NT2/D1 (cell line): ENCODE measurements at regions not wholly inside any gene's neighbourhood (a gene's known extent, or its start where the extent isn't known, plus 50 kb on each side); places are given as distances from the start of the nearest gene placed in this dataset.

ENCODE experiments used
- DNase-seq: peaks from one replicate; pipeline ENCODE4 v3.0.0-alpha.2; 2011; ENCODE audit warnings: low read depth, low spot score
- H3K27me3 ChIP-seq: 2 replicates; pipeline ENCODE4 v1.6.0; 2011; ENCODE audit warnings: mild to moderate bottlenecking; ENCODE audit not compliant: insufficient read length, insufficient read depth
- H3K36me3 ChIP-seq: 2 replicates; pipeline ENCODE4 v1.6.1; 2011; ENCODE audit warnings: mild to moderate bottlenecking, low read length, mixed read lengths; ENCODE audit not compliant: insufficient read depth, insufficient read length
- H3K4me1 ChIP-seq: 2 replicates; pipeline ENCODE4 v1.5.1; 2011; ENCODE audit not compliant: insufficient read depth, insufficient read length
- H3K4me3 ChIP-seq: 2 replicates; pipeline ENCODE4 v1.5.1; 2011; ENCODE audit warnings: low read depth; ENCODE audit not compliant: insufficient read length
- H3K9ac ChIP-seq: 2 replicates; pipeline ENCODE4 v1.6.0; 2011; ENCODE audit warnings: low read depth; ENCODE audit not compliant: insufficient read length
- H3K9me3 ChIP-seq: 2 replicates; pipeline ENCODE4 v1.5.1; 2011; ENCODE audit warnings: mild to moderate bottlenecking, low read length; ENCODE audit not compliant: insufficient read depth
- SUZ12 ChIP-seq: IDR thresholded peaks from 2 replicates; pipeline ENCODE4 v1.6.1; 2011; ENCODE audit not compliant: insufficient read length, insufficient read depth; ENCODE audit errors: extremely low read depth
- YY1 ChIP-seq: IDR thresholded peaks from 2 replicates; pipeline ENCODE4 v1.6.1; 2011; ENCODE audit not compliant: insufficient read length, insufficient read depth
- ZNF274 ChIP-seq: IDR thresholded peaks from 2 replicates; pipeline ENCODE4 v1.6.1; 2011; ENCODE audit warnings: mild to moderate bottlenecking, low read depth, low read length

DNA sequence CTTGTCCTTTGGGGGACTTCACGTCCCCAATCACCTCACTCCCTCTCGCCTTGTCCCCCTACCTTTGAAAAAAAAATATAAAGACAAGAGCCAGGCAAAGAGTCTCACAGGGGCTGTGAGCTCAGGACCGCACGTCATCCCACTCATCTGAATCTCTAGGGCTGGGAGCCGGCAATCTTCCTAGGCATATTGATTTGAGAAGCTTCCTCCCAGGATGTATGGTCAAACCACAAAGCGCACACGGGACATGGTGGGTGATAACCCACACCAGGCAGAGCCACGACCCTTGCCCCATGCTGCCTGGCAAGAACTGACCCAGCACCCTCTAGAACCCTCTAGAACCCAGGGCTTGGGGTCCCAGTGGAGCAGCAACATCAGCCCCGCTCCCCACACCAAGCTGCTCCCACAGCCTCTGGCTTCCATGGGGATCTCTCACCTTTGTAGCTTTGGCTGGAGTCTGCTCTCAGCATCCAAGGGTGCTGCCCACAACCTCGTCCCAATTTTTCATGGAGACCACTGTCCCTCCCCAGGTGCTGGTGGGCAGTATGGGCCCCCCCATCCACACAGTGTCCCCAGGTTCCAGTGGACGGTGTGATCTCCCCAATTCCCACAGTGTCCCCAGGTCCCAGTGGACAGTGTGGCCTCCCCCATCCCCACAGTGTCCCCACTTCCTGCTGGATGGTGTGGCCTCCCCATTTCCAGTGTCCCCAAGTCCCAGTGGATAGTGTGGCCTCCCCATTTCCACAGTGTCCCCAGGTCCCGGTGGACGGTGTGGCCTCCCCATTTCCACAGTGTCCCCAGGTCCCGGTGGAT, 85.2 kb upstream of the FGF3 start:
- Histone ChIP-seq H3K4me3 (no peak overlapping the region), H3K4me1 (peaks cover 4% of the 10 kb centered on the region), H3K9ac (no peak overlapping the region), H3K27me3 (no peaks in the 10 kb centered on the region), H3K9me3 (no peaks in the 10 kb centered on the region), H3K36me3 (no peaks in the 10 kb centered on the region)
- DNase-seq, result no peak
- TF ChIP-seq ZNF274 (no peak), YY1 (no peak), SUZ12 (no peak)

DNA sequence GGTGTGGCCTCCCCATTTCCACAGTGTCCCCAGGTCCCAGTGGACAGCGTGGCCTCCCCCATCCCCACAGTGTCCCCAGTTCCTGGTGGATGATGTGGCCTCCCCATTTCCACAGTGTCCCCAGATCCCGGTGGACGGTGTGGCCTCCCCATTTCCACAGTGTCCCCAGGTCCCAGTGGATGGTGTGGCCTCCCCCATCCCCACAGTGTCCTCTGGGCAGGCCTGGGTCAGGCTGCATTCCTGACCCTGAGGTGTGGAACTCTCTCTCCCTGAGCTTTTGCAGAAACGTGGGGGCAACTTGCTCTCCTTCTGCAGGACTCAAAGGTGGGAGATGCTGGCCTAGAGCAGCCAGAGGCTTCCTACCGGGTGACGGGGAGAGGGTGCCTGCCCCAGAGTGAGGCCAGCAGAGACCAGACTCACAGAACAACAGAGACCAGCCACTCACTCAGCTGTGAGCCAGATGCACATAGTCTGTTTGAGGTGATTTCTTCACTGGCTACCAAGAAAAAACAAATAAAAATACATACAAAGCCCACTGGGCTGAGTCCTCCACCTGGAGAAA, 85.8 kb upstream of the FGF3 start:
- TF ChIP-seq SUZ12, result no peak
- no peak for TF ChIP-seq ZNF274
- no peak for TF ChIP-seq YY1
- no peak overlapping the region for H3K4me3 ChIP-seq

DNA sequence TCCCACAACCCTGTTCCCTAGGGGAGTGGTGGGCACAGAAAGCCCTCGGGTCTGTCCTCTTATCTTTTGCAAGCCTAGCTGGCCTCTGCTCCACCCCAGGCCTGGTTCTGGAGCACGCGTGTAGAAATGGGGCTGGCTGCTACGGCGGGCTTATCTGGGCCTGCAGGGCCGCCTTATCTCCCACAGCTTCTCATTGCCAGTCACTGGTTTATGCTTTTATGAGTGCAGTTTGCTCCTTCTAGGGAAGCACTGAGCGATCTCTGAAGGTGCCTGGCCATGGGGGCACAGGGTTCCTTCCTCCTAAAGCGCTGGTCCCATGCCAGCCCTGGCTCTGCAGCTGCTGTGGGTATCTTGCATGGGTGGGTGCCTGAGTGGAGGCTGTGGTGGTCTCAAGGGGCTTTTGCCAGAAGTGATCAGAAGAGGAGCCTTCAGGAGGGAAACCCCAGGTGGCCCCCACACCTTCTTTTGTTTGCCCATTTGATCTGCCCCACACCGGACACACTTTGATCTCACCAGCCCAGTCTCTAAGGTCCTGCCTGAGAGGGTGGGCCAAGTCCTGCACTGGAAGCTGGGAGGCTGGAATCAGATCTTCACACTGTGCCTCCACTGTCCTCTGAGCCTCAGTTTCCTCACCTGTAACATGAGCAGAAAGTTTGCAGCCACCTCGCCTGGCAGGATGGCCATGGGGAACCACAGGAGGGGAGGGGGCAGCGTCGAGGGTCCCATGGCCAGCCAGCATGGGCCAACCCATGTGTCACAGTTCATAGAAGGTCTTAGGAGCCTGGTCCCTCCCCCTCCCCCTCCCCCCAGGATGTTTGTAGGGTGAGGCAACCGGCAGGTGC, 86.6 kb upstream of the FGF3 start:
- DNase-seq, result no peak
- TF ChIP-seq ZNF274 (no peak), YY1 (no peak), SUZ12 (no peak)
- Histone ChIP-seq H3K4me3 (no peak overlapping the region), H3K9me3 (no peaks in the 10 kb centered on the region), H3K9ac (no peak overlapping the region), H3K4me1 (peaks cover 10% of the 10 kb centered on the region), H3K36me3 (no peaks in the 10 kb centered on the region), H3K27me3 (no peaks in the 10 kb centered on the region)

More for the DNA sequence above, 85.8 kb upstream of the FGF3 start:
- Histone ChIP-seq H3K4me1 (peaks cover 10% of the 10 kb centered on the region), H3K9me3 (no peaks in the 10 kb centered on the region), H3K27me3 (no peaks in the 10 kb centered on the region), H3K9ac (no peak overlapping the region), H3K36me3 (no peaks in the 10 kb centered on the region)
- DNase-seq, result no peak

DNA sequence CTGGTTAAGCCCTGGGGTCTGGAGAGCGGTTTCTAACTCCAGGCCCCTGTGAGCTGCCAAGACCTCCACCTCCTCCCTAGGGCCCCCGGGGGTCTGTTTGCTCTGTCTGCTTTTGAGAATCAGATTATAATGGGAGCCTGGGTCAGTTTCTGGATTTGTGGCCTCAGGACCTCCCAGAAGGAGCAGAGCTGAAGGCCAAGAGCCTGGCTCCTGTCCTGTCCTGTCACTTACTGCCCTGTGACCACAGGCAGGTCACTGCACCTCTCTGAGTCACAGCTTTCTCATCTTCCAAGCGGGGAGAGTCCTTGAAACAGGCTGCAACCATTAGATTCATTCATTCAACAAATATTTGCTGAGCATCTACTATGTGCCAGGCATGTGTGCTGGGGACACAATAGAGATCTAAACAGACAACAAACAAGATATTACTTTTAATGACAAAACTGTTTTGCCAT, 87.3 kb upstream of the FGF3 start:
- no peaks in the 10 kb centered on the region for H3K36me3 ChIP-seq
- DNase-seq, result no peak
- TF ChIP-seq ZNF274 (no peak), SUZ12 (no peak), YY1 (no peak)
- H3K27me3 ChIP-seq, result no peaks in the 10 kb centered on the region
- H3K9ac ChIP-seq, result no peak overlapping the region
- H3K4me1 ChIP-seq, result peaks cover 10% of the 10 kb centered on the region
- no peak overlapping the region for H3K4me3 ChIP-seq
- H3K9me3 ChIP-seq, result no peaks in the 10 kb centered on the region

DNA sequence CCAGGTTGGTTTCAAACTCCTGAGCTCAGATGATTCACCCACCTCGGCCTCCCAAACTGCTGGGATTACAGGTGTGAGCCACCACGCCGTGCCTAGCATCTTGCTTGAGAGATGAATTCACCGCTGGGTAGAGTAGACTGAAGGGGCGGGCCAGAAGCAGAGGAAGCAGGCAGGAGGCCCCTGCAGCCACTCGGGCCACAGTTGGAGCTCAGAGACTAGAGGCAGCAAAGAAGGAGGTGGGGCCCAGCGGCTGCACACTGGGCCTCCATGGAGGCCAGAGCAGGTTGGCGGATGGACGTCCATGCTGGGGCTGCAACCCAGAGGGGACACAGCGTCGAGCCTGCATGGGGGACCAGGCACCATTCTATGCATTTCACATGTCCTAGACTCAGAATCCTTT, 88.4 kb upstream of the FGF3 start:
- Histone ChIP-seq H3K4me3 (no peak overlapping the region), H3K4me1 (peaks cover 10% of the 10 kb centered on the region), H3K9ac (no peak overlapping the region), H3K27me3 (no peaks in the 10 kb centered on the region), H3K36me3 (no peaks in the 10 kb centered on the region), H3K9me3 (no peaks in the 10 kb centered on the region)
- DNase-seq, result no peak
- no peak for TF ChIP-seq YY1
- TF ChIP-seq ZNF274, result no peak
- no peak for TF ChIP-seq SUZ12

DNA sequence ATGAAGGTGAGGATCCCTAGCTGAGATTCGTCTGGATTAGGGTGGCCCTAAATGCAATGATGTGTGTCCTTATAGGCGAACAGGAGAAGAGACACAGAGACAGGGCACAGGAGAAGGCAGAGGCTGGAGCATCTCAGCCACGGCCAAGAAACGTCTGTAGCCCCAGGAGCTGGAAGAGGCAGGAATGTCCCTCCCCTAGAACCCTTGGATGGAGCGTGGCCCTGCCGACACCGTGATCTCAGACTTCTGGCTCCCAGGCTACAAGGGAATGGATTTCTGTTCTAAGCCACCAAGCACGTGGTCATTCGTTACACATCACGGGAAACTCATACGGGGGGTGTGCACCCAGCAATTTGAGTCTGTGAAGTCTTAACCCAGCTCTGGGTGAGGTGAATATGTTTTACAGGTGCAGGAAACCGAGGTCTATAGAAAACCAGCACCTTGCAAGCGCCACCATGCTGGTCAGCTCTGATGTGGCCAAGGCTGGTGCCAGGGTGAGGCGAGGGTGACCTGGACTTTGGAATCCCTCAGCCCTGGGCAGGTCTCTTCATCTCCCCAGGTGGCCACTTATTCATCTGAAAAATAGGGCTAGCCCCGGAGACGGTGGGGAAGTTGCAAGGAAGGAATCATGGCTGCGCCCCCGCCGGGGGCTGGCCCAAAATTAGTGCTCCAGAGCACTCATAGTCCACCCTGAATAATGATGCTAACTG, 89.5 kb upstream of the FGF3 start:
- no peaks in the 10 kb centered on the region for H3K9me3 ChIP-seq
- no peak overlapping the region for H3K9ac ChIP-seq
- no peak for DNase-seq
- H3K4me1 ChIP-seq, result peaks cover 10% of the 10 kb centered on the region
- no peak overlapping the region for H3K4me3 ChIP-seq
- no peak for TF ChIP-seq YY1
- no peak for TF ChIP-seq ZNF274
- TF ChIP-seq SUZ12, result no peak
- H3K27me3 ChIP-seq, result no peaks in the 10 kb centered on the region
- H3K36me3 ChIP-seq, result no peaks in the 10 kb centered on the region
